Sigmoid colon (tissue), 4 donors: ENCODE measurements at regions not wholly inside any gene's neighbourhood (a gene's known extent, or its start where the extent isn't known, plus 50 kb on each side); places are given as distances from the start of the nearest gene placed in this dataset.

Experiments used
- EP300 ChIP-seq, 4 donors: sonication (generic); formaldehyde crosslinking; IDR thresholded peaks; one replicate each; pipeline ENCODE4 v1.6.1; 2017; ENCODE audit warnings: antibody characterized with exemption in 4 of 4
- POLR2A ChIP-seq, 2 donors: fragments of 450-650 bp; IDR thresholded peaks; one replicate each; pipeline ENCODE4 v1.6.1; 2016; ENCODE audit warnings: antibody characterized with exemption in 2 of 2, mild to moderate bottlenecking in 2 of 2, moderate library complexity in 2 of 2
- POLR2AphosphoS5 ChIP-seq, 4 donors: sonication (generic); formaldehyde crosslinking; IDR thresholded peaks; one replicate each; pipeline ENCODE4 v1.6.1; 2017; ENCODE audit warnings: antibody characterized with exemption in 4 of 4
- TF ChIP-seq, protein P1 (sequence below), 4 experiments: fragments of 450-650 bp in 3 of 4; fragments of 200-600 bp in 1 of 4; IDR thresholded peaks; one replicate each; pipeline ENCODE4 v1.5.1; 2016 to 2019; ENCODE audit warnings: antibody characterized with exemption in 4 of 4, mild to moderate bottlenecking in 3 of 4, moderate library complexity in 2 of 4

DNA sequence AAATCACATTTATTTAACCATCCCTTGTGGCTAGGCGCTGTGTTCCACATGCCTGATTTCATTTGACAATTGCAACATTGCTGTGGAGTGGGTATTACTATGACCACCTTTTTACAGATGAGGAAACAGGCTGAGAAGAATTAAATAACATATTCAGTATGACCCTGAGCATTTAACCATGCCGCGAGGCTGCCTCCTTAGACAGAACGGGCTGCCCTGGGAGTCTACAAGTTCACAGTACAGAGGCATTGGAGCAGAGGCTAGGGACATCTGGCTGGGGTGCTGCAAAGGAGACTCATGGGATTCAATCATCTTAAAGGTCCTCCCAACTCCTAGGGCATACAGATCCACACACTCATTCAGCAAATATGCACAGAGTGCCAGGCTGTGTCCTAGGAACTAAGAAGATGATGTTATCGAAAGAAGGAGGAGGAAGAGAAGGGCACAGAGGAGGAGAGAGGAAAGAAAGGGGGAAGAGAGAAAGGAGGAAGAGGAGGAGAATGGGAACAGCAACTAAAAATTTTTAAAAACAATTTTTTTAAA, 164.7 kb upstream of the CCND2 start:
- TF ChIP-seq POLR2A (IDR thresholded peaks at IDR 0.05) (no peak), EP300 (IDR thresholded peaks at IDR 0.05) (no peak), POLR2AphosphoS5 (IDR thresholded peaks at IDR 0.05) (no peak)
- TF ChIP-seq, protein P1, sequence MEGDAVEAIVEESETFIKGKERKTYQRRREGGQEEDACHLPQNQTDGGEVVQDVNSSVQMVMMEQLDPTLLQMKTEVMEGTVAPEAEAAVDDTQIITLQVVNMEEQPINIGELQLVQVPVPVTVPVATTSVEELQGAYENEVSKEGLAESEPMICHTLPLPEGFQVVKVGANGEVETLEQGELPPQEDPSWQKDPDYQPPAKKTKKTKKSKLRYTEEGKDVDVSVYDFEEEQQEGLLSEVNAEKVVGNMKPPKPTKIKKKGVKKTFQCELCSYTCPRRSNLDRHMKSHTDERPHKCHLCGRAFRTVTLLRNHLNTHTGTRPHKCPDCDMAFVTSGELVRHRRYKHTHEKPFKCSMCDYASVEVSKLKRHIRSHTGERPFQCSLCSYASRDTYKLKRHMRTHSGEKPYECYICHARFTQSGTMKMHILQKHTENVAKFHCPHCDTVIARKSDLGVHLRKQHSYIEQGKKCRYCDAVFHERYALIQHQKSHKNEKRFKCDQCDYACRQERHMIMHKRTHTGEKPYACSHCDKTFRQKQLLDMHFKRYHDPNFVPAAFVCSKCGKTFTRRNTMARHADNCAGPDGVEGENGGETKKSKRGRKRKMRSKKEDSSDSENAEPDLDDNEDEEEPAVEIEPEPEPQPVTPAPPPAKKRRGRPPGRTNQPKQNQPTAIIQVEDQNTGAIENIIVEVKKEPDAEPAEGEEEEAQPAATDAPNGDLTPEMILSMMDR (IDR thresholded peaks at IDR 0.05) = no peak
